ENCODE measurements at regions not wholly inside any gene's neighbourhood (a gene's known extent, or its start where the extent isn't known, plus 50 kb on each side); places are given as distances from the start of the nearest gene placed in this dataset.

- no peak for TF ChIP-seq CTCF (IDR thresholded peaks at IDR 0.05; ENCODE audit: low read depth, low read length)
- TF ChIP-seq MYC (IDR thresholded peaks at IDR 0.05; ENCODE audit: low read depth, low read length), result no peak
- no peak for TF ChIP-seq MAX (IDR thresholded peaks at IDR 0.05; ENCODE audit: low read depth, low read length)
These were observed 158.6 kb downstream of the MELK start for GRCh38 chr9:36731068-36731956.
